Superior temporal gyrus (tissue), 1 donor: ENCODE measurements at regions not wholly inside any gene's neighbourhood (a gene's known extent, or its start where the extent isn't known, plus 50 kb on each side); places are given as distances from the start of the nearest gene placed in this dataset.
"Not testable (repeated sequence)": the region's sequence is repeated elsewhere in the genome, so short reads cannot be mapped to it uniquely, and the experiment has no call there.

Experiments
- DNase-seq: peaks from one replicate; pipeline ENCODE4 v3.0.0-alpha.2; 2016; ENCODE audit errors: extremely low spot score

DNA sequence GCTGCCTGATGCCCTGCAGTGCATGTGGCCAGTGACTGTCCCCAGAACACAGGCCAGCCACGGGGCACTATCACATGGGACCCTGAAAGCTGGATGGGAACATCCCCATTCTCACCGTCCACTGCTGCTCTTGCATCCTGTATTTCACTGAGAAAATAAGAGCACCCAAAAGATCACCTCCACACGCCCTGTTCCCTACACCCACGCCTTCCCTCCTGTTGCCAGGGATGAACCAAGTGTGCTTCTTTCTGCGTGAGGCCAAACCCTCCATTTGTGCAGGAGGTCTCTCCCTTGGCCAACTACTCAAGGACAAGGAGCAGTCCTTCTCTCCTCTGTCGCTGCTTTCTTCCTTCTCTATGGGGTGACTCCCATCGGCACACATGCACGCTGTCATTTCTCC, 118.3 kb downstream of the LRRC37A3 start:
- DNase-seq: not testable (repeated sequence)

DNA sequence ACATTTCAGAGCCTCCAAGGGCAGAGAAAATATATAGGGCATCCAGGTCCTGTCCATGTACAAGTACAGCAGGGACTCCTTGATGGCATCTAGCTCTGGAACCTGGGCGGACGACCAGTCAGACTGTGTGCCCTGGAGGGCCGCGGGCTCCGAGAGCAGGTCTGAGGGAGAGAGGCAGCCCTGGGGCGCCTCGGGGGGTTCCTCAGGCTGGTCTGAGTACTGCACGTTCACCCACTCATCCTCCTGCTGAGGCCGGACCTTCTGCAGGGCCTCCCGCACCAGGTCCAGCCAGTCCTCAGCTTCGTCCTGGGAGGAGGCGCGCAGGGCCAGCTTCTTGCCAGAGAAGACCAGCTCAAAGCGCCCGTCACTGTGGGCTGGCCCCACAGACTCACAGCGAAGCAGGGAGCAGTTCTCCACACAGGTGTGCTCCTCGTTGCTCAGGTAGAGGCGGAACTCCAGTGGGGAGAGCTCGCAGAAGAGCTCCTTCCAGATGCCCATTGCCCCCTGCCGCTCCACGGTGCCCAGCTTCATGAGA, 118.8 kb downstream of the LRRC37A3 start:
- not testable (repeated sequence) for DNase-seq

DNA sequence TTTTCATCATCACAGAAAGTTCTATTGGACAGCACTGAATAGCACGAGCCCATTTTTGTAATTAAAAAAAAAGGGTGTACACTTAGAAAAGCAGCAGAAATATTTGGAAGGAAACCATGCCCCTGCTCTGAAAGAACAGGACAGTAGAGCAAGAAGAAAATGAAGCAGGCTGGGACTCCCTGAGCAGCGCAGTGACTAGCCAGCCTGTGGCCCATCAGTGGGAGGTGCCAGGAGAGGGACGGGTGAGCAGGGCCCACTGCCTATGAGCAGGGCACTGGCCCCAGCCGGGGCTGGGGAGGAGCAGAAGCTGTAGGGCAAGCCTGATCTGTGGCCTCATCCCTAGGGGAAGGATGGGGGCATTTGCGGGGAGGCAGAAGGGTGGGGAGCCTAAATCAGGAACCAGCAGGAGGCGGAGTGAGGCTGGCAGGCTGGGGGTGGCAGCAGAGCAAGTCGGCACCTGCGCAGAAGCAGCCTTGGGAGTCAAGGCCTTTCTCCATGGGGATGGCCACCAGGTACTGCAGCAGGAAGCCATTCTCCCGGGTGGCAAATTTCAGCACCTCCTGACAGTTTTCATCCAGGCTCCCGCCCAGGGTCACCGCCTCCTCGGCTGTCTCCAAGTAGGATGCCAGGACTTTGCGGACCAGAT, 119.6 kb downstream of the LRRC37A3 start:
- DNase-seq: not testable (repeated sequence)

DNA sequence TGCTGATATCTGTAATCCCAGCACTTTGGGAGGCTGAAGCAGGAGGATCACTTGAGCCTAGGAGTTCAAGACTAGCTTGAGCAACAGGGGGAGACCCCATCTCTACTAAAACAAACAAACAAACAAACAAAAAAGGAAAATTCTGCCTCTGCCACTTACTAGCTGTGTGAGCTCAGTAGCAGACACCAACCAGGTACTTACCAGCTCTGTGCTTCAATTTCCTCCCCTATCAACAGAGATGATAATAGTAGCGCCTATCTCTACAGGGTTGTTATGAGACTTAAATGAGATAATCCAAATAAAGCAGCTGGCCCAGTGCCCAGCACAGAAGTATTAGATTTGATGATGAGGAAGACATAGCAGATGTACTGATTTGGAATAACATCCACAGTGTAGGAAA, 120.3 kb downstream of the LRRC37A3 start:
- not testable (repeated sequence) for DNase-seq

GRCh38 chr17:64798489-64798790, 120.8 kb downstream of the LRRC37A3 start:
- DNase-seq: not testable (repeated sequence)

DNA sequence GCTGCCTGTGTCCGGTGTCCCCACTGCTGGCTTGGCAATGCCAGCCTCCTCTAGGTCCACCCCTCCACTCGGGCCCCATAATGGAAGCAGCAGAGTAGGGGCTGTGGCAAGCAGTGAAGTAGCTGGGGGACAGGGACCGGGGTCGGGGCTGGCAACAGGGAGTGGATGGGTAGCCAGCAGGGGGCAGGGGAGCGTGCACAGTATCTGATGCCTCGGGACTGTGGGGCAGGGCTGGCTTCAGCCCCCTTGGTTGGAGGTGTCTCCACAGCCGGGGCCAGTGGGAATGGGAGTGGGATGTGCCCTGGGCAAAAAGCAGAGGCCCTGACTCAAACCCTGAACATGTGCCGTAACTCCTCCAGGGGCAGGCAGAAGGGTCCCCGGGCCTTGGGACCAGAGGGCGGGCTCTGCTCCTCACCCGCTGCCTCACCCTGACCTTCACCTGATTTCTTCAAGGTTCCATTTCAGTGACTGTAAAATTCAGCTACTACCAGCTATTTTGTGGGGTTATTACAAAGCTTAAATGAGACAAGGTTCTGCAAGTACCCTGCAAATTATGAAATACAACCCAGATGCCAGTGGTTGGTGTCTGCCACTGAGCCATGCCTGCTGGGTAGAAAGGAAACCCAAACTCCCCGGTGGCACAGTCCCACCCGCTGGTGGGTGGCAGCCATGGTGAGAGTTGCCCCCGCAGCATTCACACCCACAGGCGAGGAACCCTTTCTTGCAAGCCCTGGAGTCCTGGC, 121.4 kb downstream of the LRRC37A3 start:
- DNase-seq: not testable (repeated sequence)

GRCh38 chr17:64795342-64795741, 123.9 kb downstream of the LRRC37A3 start:
- not testable (repeated sequence) for DNase-seq

GRCh38 chr17:64794548-64795274, 124.6 kb downstream of the LRRC37A3 start:
- DNase-seq: not testable (repeated sequence)

DNA sequence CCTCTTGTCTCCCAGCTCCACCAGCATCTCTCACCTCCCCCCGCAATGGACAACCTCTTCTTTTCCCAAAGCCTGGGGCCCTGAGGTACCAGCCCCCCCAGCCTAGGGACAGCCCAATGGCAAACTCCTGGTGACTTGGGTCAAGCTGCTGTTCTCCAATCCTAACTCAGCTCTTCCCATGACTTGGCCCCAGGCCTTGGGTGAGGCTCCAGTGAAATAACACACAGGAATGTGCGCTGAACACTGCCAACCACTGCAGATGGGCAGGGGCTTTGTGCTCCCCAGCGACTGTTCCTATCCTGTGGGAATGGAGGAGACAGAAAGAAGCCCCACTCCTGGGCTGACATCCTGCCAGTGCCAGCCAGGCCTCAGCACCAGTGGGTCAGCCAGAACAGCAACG, 125.2 kb downstream of the LRRC37A3 start:
- DNase-seq: not testable (repeated sequence)

DNA sequence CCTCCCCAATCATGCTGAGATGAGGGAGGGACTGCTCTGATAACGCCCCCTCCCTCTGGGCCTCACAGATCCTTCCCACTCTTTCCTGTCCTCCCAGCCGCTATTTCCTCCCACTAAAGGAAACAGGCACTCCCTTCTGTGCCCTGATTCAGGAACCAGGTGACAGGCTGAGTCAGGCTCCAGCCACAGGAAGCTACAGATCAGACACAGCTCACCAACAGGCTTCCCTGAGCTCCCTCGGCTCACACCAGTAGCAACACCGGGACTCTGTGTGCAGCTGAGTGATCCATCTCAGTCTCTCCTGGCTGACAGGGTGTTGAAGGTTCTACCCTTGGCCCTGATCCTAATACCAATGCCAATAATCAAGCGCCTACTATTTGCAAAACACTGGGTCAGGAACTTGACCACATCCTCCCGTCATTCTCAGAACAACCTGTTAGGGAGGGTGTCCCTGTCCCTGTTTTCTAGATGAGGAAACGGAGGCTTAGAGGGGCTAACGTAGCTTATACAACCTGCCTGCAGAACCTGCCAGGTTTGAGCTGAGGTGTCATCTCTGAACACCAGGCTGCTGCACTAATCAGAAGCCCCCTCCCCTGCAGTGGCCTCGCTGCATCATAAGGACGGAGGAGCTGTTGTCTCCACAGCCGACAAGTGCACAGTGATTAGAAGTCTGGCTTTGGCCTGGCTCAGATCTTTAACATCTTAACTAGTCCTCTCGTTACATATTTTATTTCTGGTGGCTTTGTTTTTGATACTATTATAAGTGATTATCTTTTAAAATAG, 126.3 kb downstream of the LRRC37A3 start:
- not testable (repeated sequence) for DNase-seq

DNA sequence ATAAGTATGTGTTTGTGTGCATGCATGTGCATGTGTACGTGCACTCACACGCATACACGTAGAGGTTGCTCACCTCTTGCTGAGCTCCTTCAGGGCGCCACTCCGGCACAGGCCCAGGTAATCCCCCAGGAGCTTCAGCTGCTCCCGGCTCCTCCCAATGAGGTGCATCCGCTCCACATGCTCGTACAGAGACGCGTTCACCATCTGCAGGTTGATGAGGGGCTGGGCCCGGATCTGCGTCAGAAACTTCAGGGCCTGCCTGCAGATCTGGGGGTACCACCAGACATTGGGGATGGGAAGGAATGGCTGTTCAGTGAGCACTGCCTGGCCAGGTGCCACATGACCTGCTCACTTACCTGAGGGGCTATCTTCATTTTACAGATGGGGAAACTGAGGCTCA, 127.0 kb downstream of the LRRC37A3 start:
- not testable (repeated sequence) for DNase-seq

GRCh38 chr17:64791691-64792090, 127.6 kb downstream of the LRRC37A3 start:
- DNase-seq: not testable (repeated sequence)

GRCh38 chr17:64791226-64791625, 128.1 kb downstream of the LRRC37A3 start:
- DNase-seq: not testable (repeated sequence)

DNA sequence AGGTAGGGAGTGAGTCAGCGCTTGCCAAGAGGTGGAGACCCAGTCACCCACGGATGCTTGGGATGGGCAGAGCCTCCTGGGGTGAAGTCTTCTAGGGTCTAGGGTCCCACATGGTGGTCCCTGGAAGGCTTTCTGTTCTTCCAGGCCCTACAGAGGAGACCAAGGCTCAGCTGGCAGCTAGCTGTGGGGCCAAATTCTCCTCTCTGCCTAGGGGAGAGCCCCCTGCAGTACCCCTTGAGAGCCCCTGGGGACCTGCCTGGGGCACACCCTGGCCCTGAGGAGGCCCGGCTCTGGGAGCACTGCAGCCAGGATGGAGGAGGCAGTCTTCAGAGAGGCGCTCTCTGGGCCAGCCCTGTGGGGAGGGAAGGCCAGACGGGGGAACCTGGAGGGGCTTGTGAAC, 128.6 kb upstream of the SMURF2 start:
- not testable (repeated sequence) for DNase-seq

DNA sequence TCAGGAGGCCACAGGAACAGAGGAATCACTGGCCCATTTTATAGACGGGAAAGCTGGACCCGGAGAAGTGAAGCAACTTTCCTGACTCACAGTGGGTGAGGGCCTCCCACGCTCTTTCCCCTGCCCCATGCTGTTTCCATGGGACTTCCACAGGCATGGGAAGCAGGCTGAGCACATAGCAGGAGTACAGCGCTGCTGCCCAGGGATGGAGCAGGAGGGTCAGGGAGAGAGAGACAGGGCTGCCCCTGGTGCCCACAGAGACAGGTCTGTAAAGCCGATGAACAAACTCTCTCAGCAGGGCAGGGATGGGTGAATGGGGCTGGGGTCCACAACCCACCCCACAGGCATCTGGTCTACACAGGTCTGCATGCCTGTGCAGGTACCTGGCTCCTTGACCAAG, 128.1 kb upstream of the SMURF2 start:
- not testable (repeated sequence) for DNase-seq

DNA sequence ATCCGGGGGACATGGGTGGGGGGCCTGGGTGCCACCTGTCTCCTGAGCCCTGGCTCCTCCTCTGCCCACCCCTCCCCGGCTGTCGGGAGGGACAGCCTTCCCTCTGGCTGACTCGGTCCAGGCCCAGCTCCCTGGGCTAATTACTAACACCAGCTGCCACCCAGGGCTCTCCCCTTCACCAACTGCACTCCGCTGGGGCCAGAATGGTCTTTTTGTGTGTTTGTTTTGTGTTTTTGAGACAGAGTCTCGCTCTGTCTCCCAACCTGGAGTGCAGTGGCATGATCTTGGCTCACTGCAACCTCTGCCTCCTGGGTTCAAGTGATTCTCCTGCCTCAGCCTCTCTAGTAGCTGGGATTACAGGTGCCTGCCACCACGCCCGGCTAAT, 126.9 kb upstream of the SMURF2 start:
- not testable (repeated sequence) for DNase-seq

DNA sequence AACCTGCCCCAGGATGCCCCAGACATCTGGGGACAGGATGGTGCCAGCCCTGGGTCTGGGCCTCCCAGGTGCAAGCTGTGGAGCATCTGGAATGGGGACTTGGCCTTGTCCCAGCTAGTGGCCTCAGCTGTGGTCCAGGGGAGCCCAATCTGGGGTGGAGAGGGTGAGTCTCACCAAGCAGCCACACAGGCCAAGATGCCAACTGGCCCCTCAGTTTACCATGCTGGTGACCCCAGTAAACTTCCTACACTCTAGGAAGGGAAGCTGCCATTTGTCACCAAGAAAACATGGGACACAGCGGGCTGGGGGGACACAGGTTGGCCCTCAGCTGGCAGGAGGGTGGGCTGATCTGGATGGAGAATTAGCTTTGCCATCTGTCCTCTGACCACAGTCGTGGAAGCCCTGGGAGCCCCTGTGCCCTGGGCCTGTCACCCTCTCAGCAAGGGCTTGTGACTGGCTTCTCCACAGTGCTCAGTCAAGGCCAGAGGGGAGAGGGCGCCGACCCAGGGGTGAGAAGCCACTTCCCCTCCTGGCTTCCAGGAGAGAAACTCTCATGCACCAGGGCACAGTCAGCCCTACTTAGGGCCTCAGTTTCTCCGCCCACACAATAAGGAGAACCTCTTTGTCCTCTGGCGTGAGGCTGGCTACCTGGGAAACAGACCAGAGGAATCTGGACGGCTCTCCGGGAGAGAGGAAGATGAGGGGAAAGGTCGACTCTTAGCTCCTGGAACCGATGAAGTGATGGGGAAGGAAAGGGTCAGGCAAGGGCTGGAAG, 126.4 kb upstream of the SMURF2 start:
- DNase-seq: no peak

GRCh38 chr17:64787921-64788271, 125.8 kb upstream of the SMURF2 start:
- no peak for DNase-seq

DNA sequence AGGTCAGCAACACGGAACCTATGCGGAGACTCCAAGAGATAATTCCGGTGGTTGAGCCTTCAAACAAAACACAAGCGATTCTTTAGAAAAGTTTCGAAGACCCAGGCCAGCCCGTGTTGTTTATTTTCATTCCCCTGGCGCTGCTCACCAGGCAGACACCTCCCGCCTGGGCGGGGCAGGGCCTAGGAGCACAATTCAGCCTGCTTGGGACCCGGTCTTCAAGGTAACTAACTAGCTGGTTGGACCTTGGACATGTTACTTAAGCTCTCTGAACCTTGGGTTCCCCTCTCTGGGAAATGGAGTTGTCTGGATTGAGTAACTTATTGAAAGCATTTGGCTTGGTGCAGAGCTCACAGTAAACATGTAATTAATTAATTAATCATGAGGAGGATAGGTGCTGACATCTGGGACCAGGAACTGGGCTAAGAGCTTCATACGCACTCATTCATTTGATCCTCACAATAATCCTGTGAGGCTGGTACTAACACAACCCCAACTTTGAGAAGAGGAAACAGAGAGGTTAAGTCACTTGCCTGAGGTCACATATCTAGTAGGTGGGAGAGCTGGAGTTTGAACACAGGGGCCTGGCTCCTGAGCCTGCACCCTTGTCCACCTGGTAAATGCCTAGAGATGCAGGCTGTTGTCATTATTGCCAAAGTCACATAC, 125.3 kb upstream of the SMURF2 start:
- no peak for DNase-seq

- no peak for DNase-seq
Measured at GRCh38 chr17:64786337-64786736, 124.2 kb upstream of the SMURF2 start.
